HG03558 (cell line): ENCODE measurements at regions not wholly inside any gene's neighbourhood (a gene's known extent, or its start where the extent isn't known, plus 50 kb on each side); places are given as distances from the start of the nearest gene placed in this dataset.
A peak's percentile ranks its signal among the peaks of the same experiment; 100 is the strongest.
"Not testable (repeated sequence)": the region's sequence is repeated elsewhere in the genome, so short reads cannot be mapped to it uniquely, and the experiment has no call there.

ENCODE experiments used
- ATAC-seq: cut with Tn5 transposase; IDR thresholded peaks from one replicate; pipeline ENCODE4 v1.9.1; 2021; ENCODE audit warnings: moderate number of reproducible peaks; ENCODE audit not compliant: unreplicated experiment; ENCODE audit errors: extremely low read depth

- not testable (repeated sequence) for ATAC-seq
These were observed 367.7 kb downstream of the BCL2L11 start for GRCh38 chr2:111488451-111488850.

- ATAC-seq = not testable (repeated sequence)
These were observed 368.7 kb downstream of the BCL2L11 start for GRCh38 chr2:111489460-111489859.

- ATAC-seq = not testable (repeated sequence)
These were observed 370.5 kb downstream of the BCL2L11 start for GRCh38 chr2:111491181-111491580.

GRCh38 chr2:111491614-111492013 is 370.9 kb downstream of the BCL2L11 start:
- ATAC-seq = not testable (repeated sequence)

GRCh38 chr2:111492995-111493719 is 372.4 kb downstream of the BCL2L11 start:
- ATAC-seq = not testable (repeated sequence)

GRCh38 chr2:111493720-111494078 is 373.0 kb downstream of the BCL2L11 start:
- ATAC-seq = not testable (repeated sequence)

GRCh38 chr2:111494288-111494980 is 373.7 kb downstream of the BCL2L11 start:
- not testable (repeated sequence) for ATAC-seq

GRCh38 chr2:111494981-111495315 is 374.2 kb downstream of the BCL2L11 start:
- ATAC-seq = not testable (repeated sequence)

GRCh38 chr2:111495636-111496035 is 374.9 kb downstream of the BCL2L11 start:
- not testable (repeated sequence) for ATAC-seq

- ATAC-seq = not testable (repeated sequence)
These were observed 375.5 kb downstream of the BCL2L11 start for GRCh38 chr2:111496176-111496575.

GRCh38 chr2:111496860-111497259 is 376.1 kb downstream of the BCL2L11 start:
- not testable (repeated sequence) for ATAC-seq

GRCh38 chr2:111497270-111497669 is 376.6 kb downstream of the BCL2L11 start:
- not testable (repeated sequence) for ATAC-seq

GRCh38 chr2:111500536-111501062 is 379.9 kb downstream of the BCL2L11 start:
- ATAC-seq = not testable (repeated sequence)

GRCh38 chr2:111503844-111504570 is 380.0 kb downstream of the ANAPC1 start:
- not testable (repeated sequence) for ATAC-seq

- not testable (repeated sequence) for ATAC-seq
These were observed 379.4 kb downstream of the ANAPC1 start for GRCh38 chr2:111504571-111504942.

GRCh38 chr2:111505267-111505666 is 378.7 kb downstream of the ANAPC1 start:
- not testable (repeated sequence) for ATAC-seq

- ATAC-seq = peak; percentile 98
These were observed 377.1 kb downstream of the ANAPC1 start for GRCh38 chr2:111506936-111507335.

GRCh38 chr2:111509225-111509869 is 374.6 kb downstream of the ANAPC1 start:
- ATAC-seq = not testable (repeated sequence)

- not testable (repeated sequence) for ATAC-seq
These were observed 373.6 kb downstream of the ANAPC1 start for GRCh38 chr2:111510384-111510783.

- not testable (repeated sequence) for ATAC-seq
These were observed 372.9 kb downstream of the ANAPC1 start for GRCh38 chr2:111511062-111511461.
